HCT116 (cell line): ENCODE measurements at regions not wholly inside any gene's neighbourhood (a gene's known extent, or its start where the extent isn't known, plus 50 kb on each side); places are given as distances from the start of the nearest gene placed in this dataset.

Experiments used
- ATAC-seq: fragments of 200-7000 bp; cut with Tn5 transposase; 2 replicates; pipeline ENCODE4 v1.9.1; 2020; ENCODE audit warnings: mild to moderate bottlenecking, moderate library complexity
- BruUV-seq: library from RNA; stranded (reverse); fragments of 400-500 nt; replicated peaks from 2 replicates; lab custom pipeline; 2021; lab: Mats Ljungman, UMichigan
- CTCF ChIA-PET: fragments of 300-600 bp; sonication (Branson Sonifier 250); formaldehyde crosslinking; loops from one replicate; lab custom pipeline; 2021; ENCODE audit warnings: antibody characterized with exemption; lab: Charles Lee
- POLR2A ChIA-PET: fragments of 300-600, 350-600 bp; sonication (Branson Sonifier 250); formaldehyde crosslinking; loops from one replicate; lab custom pipeline; 2021; ENCODE audit warnings: antibody characterized with exemption; lab: Charles Lee
- RAD21 ChIA-PET, 2 experiments: fragments of 300-600 bp; sonication (Branson Sonifier 250); formaldehyde crosslinking; loops; one replicate each; lab custom pipeline; 2023; ENCODE audit warnings: low total read pairs in 2 of 2; ENCODE audit not compliant: uncharacterized antibody in 2 of 2, unreplicated experiment in 2 of 2, low non-redundant PET in 1 of 2; lab: Charles Lee
- DNase-seq: peaks from one replicate; pipeline ENCODE4 v3.0.0-alpha.2; 2010; ENCODE audit warnings: low read depth, low spot score
- H2AFZ ChIP-seq: fragments of 200-600 bp; shearing (Covaris generic), sonication (generic); 2 replicates; pipeline ENCODE4 v1.6.1; 2017; ENCODE audit warnings: low read depth, mixed run types, mixed read lengths, antibody characterized with exemption, low read length; ENCODE audit not compliant: poor library complexity, severe bottlenecking
- H3K27ac ChIP-seq: 2 replicates; pipeline ENCODE4 v1.5.1; 2012; ENCODE audit warnings: low read depth, low read length
- H3K27me3 ChIP-seq: fragments of 200-600 bp; sonication (generic); 2 replicates; pipeline ENCODE4 v1.6.1; 2016; ENCODE audit warnings: mixed run types, low read length, mixed read lengths; ENCODE audit not compliant: insufficient read depth
- H3K36me3 ChIP-seq, 2 experiments: fragments of 200-500 bp in 1 of 2; fragments of 200-600 bp in 1 of 2; sonication (Bioruptor generic) in 1 of 2; sonication (generic) in 1 of 2; 2 replicates each; pipeline versions ENCODE4 v1.5.1 to v1.6.1; 2014 to 2016; ENCODE audit warnings: low read length in 2 of 2, inconsistent platforms in 1 of 2, mixed read lengths in 1 of 2, mixed run types in 1 of 2; ENCODE audit not compliant: insufficient read depth in 2 of 2, control insufficient read depth in 1 of 2
- H3K4me1 ChIP-seq, 2 experiments: fragments of 200-600 bp in 1 of 2; sonication (generic) in 1 of 2; 2 replicates each; pipeline versions ENCODE4 v1.5.1 to v1.6.1; 2012 to 2017; ENCODE audit warnings: low read length in 2 of 2, inconsistent platforms in 1 of 2, mild to moderate bottlenecking in 1 of 2, mixed read lengths in 1 of 2, mixed run types in 1 of 2, moderate library complexity in 1 of 2; ENCODE audit not compliant: insufficient read depth in 2 of 2, control insufficient read depth in 1 of 2
- H3K4me2 ChIP-seq: fragments of 200-600 bp; sonication (generic); 2 replicates; pipeline ENCODE4 v1.6.1; 2017; ENCODE audit warnings: mixed run types, low read length, mixed read lengths
- H3K4me3 ChIP-seq, 2 experiments: fragments of 200-600 bp in 1 of 2; sonication (generic) in 1 of 2; replicated peaks in 1 of 2; 2 replicates each; pipeline ENCODE4 v1.5.1; 2011 to 2016; ENCODE audit warnings: low read length in 2 of 2, control low read depth in 1 of 2, low read depth in 1 of 2, mild to moderate bottlenecking in 1 of 2, mixed read lengths in 1 of 2, mixed run types in 1 of 2
- H3K79me2 ChIP-seq: fragments of 200-600 bp; sonication (generic); 2 replicates; pipeline ENCODE4 v1.6.1; 2017; ENCODE audit warnings: mild to moderate bottlenecking, mixed run types, low read length, moderate library complexity, mixed read lengths; ENCODE audit not compliant: insufficient read depth
- H3K9ac ChIP-seq: fragments of 200-600 bp; sonication (generic); 2 replicates; pipeline ENCODE4 v1.6.1; 2016; ENCODE audit warnings: low read length, mixed read lengths
- H3K9me2 ChIP-seq: fragments of 200-600 bp; sonication (generic), shearing (Covaris generic); 2 replicates; pipeline ENCODE4 v1.6.1; 2017; ENCODE audit warnings: mixed run types, mild to moderate bottlenecking, moderate library complexity; ENCODE audit not compliant: insufficient read depth
- H3K9me3 ChIP-seq, 2 experiments: fragments of 200-500 bp in 1 of 2; fragments of 200-600 bp in 1 of 2; sonication (Bioruptor generic) in 1 of 2; sonication (generic) in 1 of 2; 2 replicates each; pipeline ENCODE4 v1.6.1; 2014 to 2017; ENCODE audit warnings: low read length in 2 of 2, mixed read lengths in 2 of 2, inconsistent platforms in 1 of 2, low read depth in 1 of 2, mild to moderate bottlenecking in 1 of 2, mixed run types in 1 of 2, moderate library complexity in 1 of 2; ENCODE audit not compliant: control insufficient read depth in 1 of 2, insufficient read depth in 1 of 2
- H4K20me1 ChIP-seq: fragments of 200-600 bp; sonication (generic), shearing (Covaris generic); 2 replicates; pipeline ENCODE4 v1.6.1; 2017; ENCODE audit warnings: mixed run types, mild to moderate bottlenecking, moderate library complexity; ENCODE audit not compliant: insufficient read depth
- ATF3 ChIP-seq: IDR thresholded peaks from 2 replicates; pipeline ENCODE4 v1.6.1; 2012
- CEBPB ChIP-seq: IDR thresholded peaks from 2 replicates; pipeline ENCODE4 v1.6.1; 2012; ENCODE audit warnings: low read depth
- FOSL1 ChIP-seq: IDR thresholded peaks from 2 replicates; pipeline ENCODE4 v1.6.1; 2012; ENCODE audit warnings: low read depth
- MAX ChIP-seq: IDR thresholded peaks from 2 replicates; pipeline ENCODE4 v1.6.1; 2012
- POLR2A ChIP-seq: IDR thresholded peaks from 2 replicates; pipeline ENCODE4 v1.7.0; 2011; ENCODE audit warnings: borderline replicate concordance; ENCODE audit not compliant: insufficient read depth, insufficient read length; ENCODE audit errors: extremely low read depth
- ZBTB33 ChIP-seq: IDR thresholded peaks from 2 replicates; pipeline ENCODE4 v1.6.1; 2011; ENCODE audit warnings: mild to moderate bottlenecking, low read length, moderate library complexity; ENCODE audit not compliant: insufficient replicate concordance; ENCODE audit errors: extremely low read depth
- ZFX ChIP-seq: fragments of 450-650 bp; IDR thresholded peaks from 2 replicates; pipeline ENCODE4 v1.6.1; 2017
- intact Hi-C: fragments of 100-400 bp; cut with micrococcal nuclease; formaldehyde crosslinking; loops from 2 replicates; pipeline ENCODE4 v1.10.0; 2022

GRCh38 chr20:47417245-47418068 is 61.0 kb upstream of the ZMYND8 start:
- RAD21 ChIA-PET = no interaction called here
- CTCF ChIA-PET = no interaction called here
- intact Hi-C loops = no loop called here
- H4K20me1 ChIP-seq = no peaks in the 10 kb centered on the region
- BruUV-seq = no TSS peak
- H3K4me2 ChIP-seq = peak overlapping the region; percentile 28
- H3K9me2 ChIP-seq = no peaks in the 10 kb centered on the region
- H3K4me3 ChIP-seq = no peak overlapping the region
- H3K9ac ChIP-seq = no peak overlapping the region
- H3K36me3 ChIP-seq = no peaks in the 10 kb centered on the region
- peak overlapping the region; percentile 83 for H2AFZ ChIP-seq
- no peak overlapping the region for H3K27ac ChIP-seq
- no peaks in the 10 kb centered on the region for H3K9me3 ChIP-seq
- H3K79me2 ChIP-seq = no peaks in the 10 kb centered on the region
- ATAC-seq = no peak
- POLR2A ChIA-PET = interaction anchor here (0.7 kb wide), 1 partner anchor 25 kb away, joined by 4 read pairs; no protein-coding TSS in a partner anchor
- TF ChIP-seq CEBPB (no peak), MAX (no peak), ZFX (no peak)
- TF ChIP-seq, all 23 proteins: peak for 0
- no peak for DNase-seq
- no peaks in the 10 kb centered on the region for H3K27me3 ChIP-seq
- H3K4me1 ChIP-seq = peaks cover 5 to 14% of the 10 kb centered on the region in 2 experiments

- no peak overlapping the region for H3K4me3 ChIP-seq
- no peaks in the 10 kb centered on the region for H4K20me1 ChIP-seq
- ATAC-seq (peak; percentile 38; the same call in 1 of the 2 replicates), DNase-seq (no peak)
- ChIA-PET RAD21 (interaction anchor here in 1 of 2 experiments (0.7 kb wide), 1 partner anchor 16 kb away, joined by 3 read pairs; no protein-coding TSS in a partner anchor), POLR2A (interaction anchor here (0.7 kb wide), 1 partner anchor 26 kb away, joined by 4 read pairs; no protein-coding TSS in a partner anchor), CTCF (no interaction called here)
- H3K27me3 ChIP-seq = no peaks in the 10 kb centered on the region
- H3K9me3 ChIP-seq = no peaks in the 10 kb centered on the region
- H3K9me2 ChIP-seq = no peaks in the 10 kb centered on the region
- no peak for TF ChIP-seq ZFX
- TF ChIP-seq ATF3 = no peak
- TF ChIP-seq FOSL1 = no peak
- TF ChIP-seq POLR2A = no peak
- TF ChIP-seq ZBTB33 = no peak
- H2AFZ ChIP-seq = peak overlapping the region; percentile 83
- no peak overlapping the region for H3K9ac ChIP-seq
- no peaks in the 10 kb centered on the region for H3K79me2 ChIP-seq
- intact Hi-C loops = no loop called here
- no peaks in the 10 kb centered on the region for H3K36me3 ChIP-seq
- no TSS peak for BruUV-seq
- no peak overlapping the region for H3K27ac ChIP-seq
- H3K4me1 ChIP-seq = peaks cover 5 to 14% of the 10 kb centered on the region in 2 experiments
- H3K4me2 ChIP-seq = peak overlapping the region; percentile 28
Measured at GRCh38 chr20:47418069-47418757, 61.7 kb upstream of the ZMYND8 start.
